ENCODE measurements at regions not wholly inside any gene's neighbourhood (a gene's known extent, or its start where the extent isn't known, plus 50 kb on each side); places are given as distances from the start of the nearest gene placed in this dataset.

DNA sequence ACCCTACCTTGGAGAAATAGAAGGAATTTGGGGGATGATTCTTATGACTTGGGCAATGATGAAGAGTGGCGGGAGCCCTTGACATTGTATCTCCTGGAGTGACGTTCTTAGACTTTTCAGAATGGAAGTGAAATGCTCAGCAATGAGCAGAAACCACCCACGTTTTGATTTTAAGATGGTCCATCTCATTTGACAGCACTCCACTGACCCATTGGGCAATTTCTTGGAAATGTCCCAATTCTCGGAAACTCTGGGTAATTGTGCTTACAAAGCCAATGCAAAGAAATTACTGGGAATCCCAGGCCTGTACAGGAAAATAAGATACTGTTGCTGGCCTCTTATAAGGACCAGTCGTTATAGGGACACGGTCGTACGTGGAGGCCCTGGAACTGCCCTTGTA, 170.0 kb upstream of the COPS8 start:
- TF ChIP-seq, protein P1, sequence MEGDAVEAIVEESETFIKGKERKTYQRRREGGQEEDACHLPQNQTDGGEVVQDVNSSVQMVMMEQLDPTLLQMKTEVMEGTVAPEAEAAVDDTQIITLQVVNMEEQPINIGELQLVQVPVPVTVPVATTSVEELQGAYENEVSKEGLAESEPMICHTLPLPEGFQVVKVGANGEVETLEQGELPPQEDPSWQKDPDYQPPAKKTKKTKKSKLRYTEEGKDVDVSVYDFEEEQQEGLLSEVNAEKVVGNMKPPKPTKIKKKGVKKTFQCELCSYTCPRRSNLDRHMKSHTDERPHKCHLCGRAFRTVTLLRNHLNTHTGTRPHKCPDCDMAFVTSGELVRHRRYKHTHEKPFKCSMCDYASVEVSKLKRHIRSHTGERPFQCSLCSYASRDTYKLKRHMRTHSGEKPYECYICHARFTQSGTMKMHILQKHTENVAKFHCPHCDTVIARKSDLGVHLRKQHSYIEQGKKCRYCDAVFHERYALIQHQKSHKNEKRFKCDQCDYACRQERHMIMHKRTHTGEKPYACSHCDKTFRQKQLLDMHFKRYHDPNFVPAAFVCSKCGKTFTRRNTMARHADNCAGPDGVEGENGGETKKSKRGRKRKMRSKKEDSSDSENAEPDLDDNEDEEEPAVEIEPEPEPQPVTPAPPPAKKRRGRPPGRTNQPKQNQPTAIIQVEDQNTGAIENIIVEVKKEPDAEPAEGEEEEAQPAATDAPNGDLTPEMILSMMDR (IDR thresholded peaks at IDR 0.05) = no peak
- TF ChIP-seq MXD4 (CRISPR knock-in tag; IDR thresholded peaks at IDR 0.05; ENCODE audit: borderline replicate concordance) = no peak
- TF ChIP-seq NR2C2 (CRISPR knock-in tag; IDR thresholded peaks at IDR 0.05) = no peak
- TF ChIP-seq SP1 (CRISPR knock-in tag; conservative IDR thresholded peaks at IDR 0.05) = no peak
- no peak for TF ChIP-seq IRF2 (CRISPR knock-in tag; IDR thresholded peaks at IDR 0.05; ENCODE audit: borderline replicate concordance, low read depth)
- TF ChIP-seq, protein P2, sequence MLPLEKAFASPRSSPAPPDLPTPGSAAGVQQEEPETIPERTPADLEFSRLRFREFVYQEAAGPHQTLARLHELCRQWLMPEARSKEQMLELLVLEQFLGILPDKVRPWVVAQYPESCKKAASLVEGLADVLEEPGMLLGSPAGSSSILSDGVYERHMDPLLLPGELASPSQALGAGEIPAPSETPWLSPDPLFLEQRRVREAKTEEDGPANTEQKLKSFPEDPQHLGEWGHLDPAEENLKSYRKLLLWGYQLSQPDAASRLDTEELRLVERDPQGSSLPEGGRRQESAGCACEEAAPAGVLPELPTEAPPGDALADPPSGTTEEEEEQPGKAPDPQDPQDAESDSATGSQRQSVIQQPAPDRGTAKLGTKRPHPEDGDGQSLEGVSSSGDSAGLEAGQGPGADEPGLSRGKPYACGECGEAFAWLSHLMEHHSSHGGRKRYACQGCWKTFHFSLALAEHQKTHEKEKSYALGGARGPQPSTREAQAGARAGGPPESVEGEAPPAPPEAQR (CRISPR knock-in tag; IDR thresholded peaks at IDR 0.05) = no peak
- no peak for TF ChIP-seq CBFB (CRISPR knock-in tag; IDR thresholded peaks at IDR 0.05; ENCODE audit: low read depth)
- TF ChIP-seq, protein P3, sequence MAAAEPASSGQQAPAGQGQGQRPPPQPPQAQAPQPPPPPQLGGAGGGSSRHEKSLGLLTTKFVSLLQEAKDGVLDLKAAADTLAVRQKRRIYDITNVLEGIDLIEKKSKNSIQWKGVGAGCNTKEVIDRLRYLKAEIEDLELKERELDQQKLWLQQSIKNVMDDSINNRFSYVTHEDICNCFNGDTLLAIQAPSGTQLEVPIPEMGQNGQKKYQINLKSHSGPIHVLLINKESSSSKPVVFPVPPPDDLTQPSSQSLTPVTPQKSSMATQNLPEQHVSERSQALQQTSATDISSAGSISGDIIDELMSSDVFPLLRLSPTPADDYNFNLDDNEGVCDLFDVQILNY (CRISPR knock-in tag; IDR thresholded peaks at IDR 0.05) = no peak
- TF ChIP-seq, protein P4, sequence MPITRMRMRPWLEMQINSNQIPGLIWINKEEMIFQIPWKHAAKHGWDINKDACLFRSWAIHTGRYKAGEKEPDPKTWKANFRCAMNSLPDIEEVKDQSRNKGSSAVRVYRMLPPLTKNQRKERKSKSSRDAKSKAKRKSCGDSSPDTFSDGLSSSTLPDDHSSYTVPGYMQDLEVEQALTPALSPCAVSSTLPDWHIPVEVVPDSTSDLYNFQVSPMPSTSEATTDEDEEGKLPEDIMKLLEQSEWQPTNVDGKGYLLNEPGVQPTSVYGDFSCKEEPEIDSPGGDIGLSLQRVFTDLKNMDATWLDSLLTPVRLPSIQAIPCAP (CRISPR knock-in tag; IDR thresholded peaks at IDR 0.05) = no peak
- no peak for TF ChIP-seq ZNF671 (CRISPR knock-in tag; IDR thresholded peaks at IDR 0.05)
- no peak for TF ChIP-seq NR3C1 (CRISPR knock-in tag; conservative IDR thresholded peaks at IDR 0.05; ENCODE audit: low read depth)
- TF ChIP-seq, protein P5, sequence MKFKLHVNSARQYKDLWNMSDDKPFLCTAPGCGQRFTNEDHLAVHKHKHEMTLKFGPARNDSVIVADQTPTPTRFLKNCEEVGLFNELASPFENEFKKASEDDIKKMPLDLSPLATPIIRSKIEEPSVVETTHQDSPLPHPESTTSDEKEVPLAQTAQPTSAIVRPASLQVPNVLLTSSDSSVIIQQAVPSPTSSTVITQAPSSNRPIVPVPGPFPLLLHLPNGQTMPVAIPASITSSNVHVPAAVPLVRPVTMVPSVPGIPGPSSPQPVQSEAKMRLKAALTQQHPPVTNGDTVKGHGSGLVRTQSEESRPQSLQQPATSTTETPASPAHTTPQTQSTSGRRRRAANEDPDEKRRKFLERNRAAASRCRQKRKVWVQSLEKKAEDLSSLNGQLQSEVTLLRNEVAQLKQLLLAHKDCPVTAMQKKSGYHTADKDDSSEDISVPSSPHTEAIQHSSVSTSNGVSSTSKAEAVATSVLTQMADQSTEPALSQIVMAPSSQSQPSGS (CRISPR knock-in tag; IDR thresholded peaks at IDR 0.05; ENCODE audit: borderline replicate concordance, low read depth) = no peak
- TF ChIP-seq GABPB1 (CRISPR knock-in tag; IDR thresholded peaks at IDR 0.05) = no peak
- TF ChIP-seq, protein P6, sequence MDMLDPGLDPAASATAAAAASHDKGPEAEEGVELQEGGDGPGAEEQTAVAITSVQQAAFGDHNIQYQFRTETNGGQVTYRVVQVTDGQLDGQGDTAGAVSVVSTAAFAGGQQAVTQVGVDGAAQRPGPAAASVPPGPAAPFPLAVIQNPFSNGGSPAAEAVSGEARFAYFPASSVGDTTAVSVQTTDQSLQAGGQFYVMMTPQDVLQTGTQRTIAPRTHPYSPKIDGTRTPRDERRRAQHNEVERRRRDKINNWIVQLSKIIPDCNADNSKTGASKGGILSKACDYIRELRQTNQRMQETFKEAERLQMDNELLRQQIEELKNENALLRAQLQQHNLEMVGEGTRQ (CRISPR knock-in tag; IDR thresholded peaks at IDR 0.05) = no peak
